Upper lobe of left lung (tissue), 4 donors: ENCODE measurements at regions not wholly inside any gene's neighbourhood (a gene's known extent, or its start where the extent isn't known, plus 50 kb on each side); places are given as distances from the start of the nearest gene placed in this dataset.

ENCODE experiments used
- CTCF ChIP-seq, 6 experiments: fragments of 450-650 bp in 4 of 6; fragments of 200-600 bp in 2 of 6; sonication (generic) in 2 of 6; IDR thresholded peaks; one replicate each; pipeline ENCODE4 v1.5.1; 2016 to 2019; ENCODE audit warnings: antibody characterized with exemption in 6 of 6
- EP300 ChIP-seq, 4 donors: sonication (generic); formaldehyde crosslinking; IDR thresholded peaks; one replicate each; pipeline ENCODE4 v1.5.1; 2017; ENCODE audit warnings: antibody characterized with exemption in 4 of 4, control low read depth in 2 of 4
- POLR2A ChIP-seq, 4 donors: fragments of 450-650 bp; IDR thresholded peaks; one replicate each; pipeline ENCODE4 v1.5.1; 2016 to 2017; ENCODE audit warnings: antibody characterized with exemption in 4 of 4, mild to moderate bottlenecking in 2 of 4
- POLR2AphosphoS5 ChIP-seq, 2 donors: sonication (generic); formaldehyde crosslinking; IDR thresholded peaks; one replicate each; pipeline ENCODE4 v1.5.1; 2017; ENCODE audit warnings: antibody characterized with exemption in 2 of 2

DNA sequence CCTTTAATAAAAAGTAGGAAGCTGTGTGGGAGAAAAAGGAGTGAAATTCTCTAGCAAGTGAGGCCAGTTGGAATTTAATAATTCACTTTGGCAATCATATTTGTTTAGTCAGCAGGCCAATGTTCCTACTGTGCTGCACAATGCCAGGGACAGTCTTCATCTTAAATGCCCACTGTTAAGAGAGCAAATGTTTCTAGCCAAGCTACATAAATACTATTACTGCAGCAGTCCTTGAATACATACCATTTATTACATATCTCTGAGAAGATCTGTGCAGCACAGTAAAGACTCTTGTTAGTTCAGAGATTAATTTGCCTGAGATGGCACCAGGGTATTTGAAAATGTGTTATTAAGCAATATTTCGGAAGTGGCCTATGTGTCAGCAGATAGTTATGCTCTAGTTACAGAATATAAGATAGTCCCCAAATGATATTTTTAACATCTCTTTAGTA lies 105.4 kb downstream of the OGFRL1 start:
- TF ChIP-seq CTCF (IDR thresholded peaks at IDR 0.05) (no peak), EP300 (IDR thresholded peaks at IDR 0.05) (no peak), POLR2A (IDR thresholded peaks at IDR 0.05) (no peak), POLR2AphosphoS5 (IDR thresholded peaks at IDR 0.05) (no peak)
